ENCODE measurements at regions not wholly inside any gene's neighbourhood (a gene's known extent, or its start where the extent isn't known, plus 50 kb on each side); places are given as distances from the start of the nearest gene placed in this dataset.

GRCh38 chr19:23817519-23817918 lies 58.8 kb upstream of the ZNF681 start:
- CTCF ChIA-PET (ENCODE audit: low intra/inter-chr PET ratio) = no interaction called here
- 16% methylated on average over 4 of the region's 4 CpGs for WGBS (ENCODE audit: insufficient coverage, low coverage, missing lambda C conversion rate)
- no TSS peak for BruUV-seq (replicated peaks)
- Histone ChIP-seq H3K36me3 (ENCODE audit: control insufficient read depth, insufficient read depth, low read length) (no peaks in the 10 kb centered on the region), H3K79me2 (ENCODE audit: control insufficient read depth, insufficient read depth, low read length) (no peaks in the 10 kb centered on the region), H3K4me3 (no peak overlapping the region), H2AFZ (ENCODE audit: low read depth, low read length) (no peak overlapping the region), H3K9me1 (ENCODE audit: control insufficient read depth, insufficient read depth, low read length) (no peaks in the 10 kb centered on the region), H3K4me2 (ENCODE audit: insufficient read depth, low read length) (no peak overlapping the region), H3K4me1 (replicated peaks in 1 of 2; ENCODE audit: control insufficient read depth in 2 of 2, insufficient read depth in 2 of 2, low read length in 2 of 2) (no peaks in the 10 kb centered on the region), H4K20me1 (replicated peaks; ENCODE audit: control insufficient read depth, insufficient read depth, low read length) (no peaks in the 10 kb centered on the region), H3K9ac (ENCODE audit: insufficient read depth in 1 of 2, low read depth in 2 of 2, low read length in 2 of 2) (no peak overlapping the region), H3K27ac (ENCODE audit: extremely low read depth, low read depth, low read length) (no peak overlapping the region), H3K27me3 (ENCODE audit: control insufficient read depth in 2 of 2, insufficient read depth in 2 of 2, low read length in 2 of 2) (no peaks in the 10 kb centered on the region), H3K9me3 (replicated peaks; ENCODE audit: control insufficient read depth, insufficient read depth, low read depth, low read length) (peaks cover 4% of the 10 kb centered on the region; the same call in 1 of the 2 replicates)
- DNase-seq (ENCODE audit: extremely low read depth in 1 of 4, low spot score in 3 of 4) = peak; percentile 22 to 73 (median 32)
- peak; percentile 95 for ATAC-seq
- POLR2A ChIA-PET = interaction anchor here (0.8 kb wide), 1 partner anchor 8 kb away, joined by 3 read pairs; no protein-coding TSS in a partner anchor
- intact Hi-C loops (cut with micrococcal nuclease) (no loop called here), in situ Hi-C loops (cut with MboI) (no loop called here)
- FAIRE-seq = peak; percentile 88
- TF ChIP-seq, protein P1, sequence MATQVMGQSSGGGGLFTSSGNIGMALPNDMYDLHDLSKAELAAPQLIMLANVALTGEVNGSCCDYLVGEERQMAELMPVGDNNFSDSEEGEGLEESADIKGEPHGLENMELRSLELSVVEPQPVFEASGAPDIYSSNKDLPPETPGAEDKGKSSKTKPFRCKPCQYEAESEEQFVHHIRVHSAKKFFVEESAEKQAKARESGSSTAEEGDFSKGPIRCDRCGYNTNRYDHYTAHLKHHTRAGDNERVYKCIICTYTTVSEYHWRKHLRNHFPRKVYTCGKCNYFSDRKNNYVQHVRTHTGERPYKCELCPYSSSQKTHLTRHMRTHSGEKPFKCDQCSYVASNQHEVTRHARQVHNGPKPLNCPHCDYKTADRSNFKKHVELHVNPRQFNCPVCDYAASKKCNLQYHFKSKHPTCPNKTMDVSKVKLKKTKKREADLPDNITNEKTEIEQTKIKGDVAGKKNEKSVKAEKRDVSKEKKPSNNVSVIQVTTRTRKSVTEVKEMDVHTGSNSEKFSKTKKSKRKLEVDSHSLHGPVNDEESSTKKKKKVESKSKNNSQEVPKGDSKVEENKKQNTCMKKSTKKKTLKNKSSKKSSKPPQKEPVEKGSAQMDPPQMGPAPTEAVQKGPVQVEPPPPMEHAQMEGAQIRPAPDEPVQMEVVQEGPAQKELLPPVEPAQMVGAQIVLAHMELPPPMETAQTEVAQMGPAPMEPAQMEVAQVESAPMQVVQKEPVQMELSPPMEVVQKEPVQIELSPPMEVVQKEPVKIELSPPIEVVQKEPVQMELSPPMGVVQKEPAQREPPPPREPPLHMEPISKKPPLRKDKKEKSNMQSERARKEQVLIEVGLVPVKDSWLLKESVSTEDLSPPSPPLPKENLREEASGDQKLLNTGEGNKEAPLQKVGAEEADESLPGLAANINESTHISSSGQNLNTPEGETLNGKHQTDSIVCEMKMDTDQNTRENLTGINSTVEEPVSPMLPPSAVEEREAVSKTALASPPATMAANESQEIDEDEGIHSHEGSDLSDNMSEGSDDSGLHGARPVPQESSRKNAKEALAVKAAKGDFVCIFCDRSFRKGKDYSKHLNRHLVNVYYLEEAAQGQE (IDR thresholded peaks at IDR 0.05; ENCODE audit: borderline replicate concordance) = 0 out of 2 replicates have a peak, but pooled peaks have one; percentile 4
- TF ChIP-seq, protein P1 (CRISPR knock-in tag; IDR thresholded peaks at IDR 0.05; ENCODE audit: low read depth) = no peak
- TF ChIP-seq PKNOX1 (IDR thresholded peaks at IDR 0.05) = peak; percentile 83
- no peak for TF ChIP-seq CREM (IDR thresholded peaks at IDR 0.05; ENCODE audit: low read depth)
- peak; percentile 92 for TF ChIP-seq MEIS2 (IDR thresholded peaks at IDR 0.05; ENCODE audit: partially characterized antibody)
- TF ChIP-seq ZBTB7A (IDR thresholded peaks at IDR 0.05; ENCODE audit: borderline replicate concordance, control insufficient read depth, low read depth, low read length) = no peak
- TF ChIP-seq MAFK (IDR thresholded peaks at IDR 0.05; ENCODE audit: low read length) = peak; percentile 80
- no peak for TF ChIP-seq U2AF1 (optimal IDR thresholded peaks at IDR 0.05; ENCODE audit: low read depth, low read length)
- TF ChIP-seq SMC3 (conservative IDR thresholded peaks at IDR 0.05; ENCODE audit: insufficient read depth, low read depth, low read length) = 0 out of 2 replicates have a peak, but pooled peaks have one; percentile 17
- peak; percentile 62 for TF ChIP-seq MAFG (tag; conservative IDR thresholded peaks at IDR 0.05)
- peak; percentile 79 for TF ChIP-seq MAFF (IDR thresholded peaks at IDR 0.05; ENCODE audit: low read length)
- no peak for TF ChIP-seq NELFE (IDR thresholded peaks at IDR 0.05; ENCODE audit: insufficient read depth, insufficient read length)
- peak; percentile 76 for TF ChIP-seq C11orf30 (IDR thresholded peaks at IDR 0.05; ENCODE audit: low read depth)
- TF ChIP-seq ZNF316 (IDR thresholded peaks at IDR 0.05) = peak; percentile 87
- TF ChIP-seq SMAD3 (CRISPR knock-in tag; conservative IDR thresholded peaks at IDR 0.05) = no peak
